Skeletal muscle tissue (tissue), 3 donors: ENCODE measurements at regions not wholly inside any gene's neighbourhood (a gene's known extent, or its start where the extent isn't known, plus 50 kb on each side); places are given as distances from the start of the nearest gene placed in this dataset.

ENCODE experiments used
- H3K27ac ChIP-seq: one replicate; pipeline ENCODE4 v1.7.0; 2013; ENCODE audit warnings: mild to moderate bottlenecking, low read depth, low read length, inconsistent platforms
- H3K27me3 ChIP-seq, 3 donors: one replicate each; pipeline ENCODE4 v1.7.0; 2013; ENCODE audit warnings: low read length in 3 of 3; ENCODE audit not compliant: control insufficient read depth in 3 of 3, insufficient read depth in 3 of 3
- H3K36me3 ChIP-seq, 3 donors: one replicate each; pipeline ENCODE4 v1.7.0; 2013; ENCODE audit warnings: low read length in 3 of 3; ENCODE audit not compliant: control insufficient read depth in 3 of 3, insufficient read depth in 3 of 3
- H3K4me1 ChIP-seq, 3 donors: one replicate each; pipeline ENCODE4 v1.7.0; 2013; ENCODE audit warnings: low read length in 3 of 3, mild to moderate bottlenecking in 3 of 3; ENCODE audit not compliant: control insufficient read depth in 3 of 3, insufficient read depth in 3 of 3
- H3K4me3 ChIP-seq, 3 donors: one replicate each; pipeline ENCODE4 v1.7.0; 2013; ENCODE audit warnings: low read length in 3 of 3
- H3K9ac ChIP-seq, 3 donors: one replicate each; pipeline ENCODE4 v1.7.0; 2013; ENCODE audit warnings: low read length in 3 of 3, mild to moderate bottlenecking in 3 of 3, moderate library complexity in 2 of 3, low read depth in 1 of 3
- H3K9me3 ChIP-seq, 3 donors: one replicate each; pipeline ENCODE4 v1.7.0; 2013; ENCODE audit warnings: low read length in 3 of 3; ENCODE audit not compliant: control insufficient read depth in 3 of 3
- donor health status: Osteomylitis.

DNA sequence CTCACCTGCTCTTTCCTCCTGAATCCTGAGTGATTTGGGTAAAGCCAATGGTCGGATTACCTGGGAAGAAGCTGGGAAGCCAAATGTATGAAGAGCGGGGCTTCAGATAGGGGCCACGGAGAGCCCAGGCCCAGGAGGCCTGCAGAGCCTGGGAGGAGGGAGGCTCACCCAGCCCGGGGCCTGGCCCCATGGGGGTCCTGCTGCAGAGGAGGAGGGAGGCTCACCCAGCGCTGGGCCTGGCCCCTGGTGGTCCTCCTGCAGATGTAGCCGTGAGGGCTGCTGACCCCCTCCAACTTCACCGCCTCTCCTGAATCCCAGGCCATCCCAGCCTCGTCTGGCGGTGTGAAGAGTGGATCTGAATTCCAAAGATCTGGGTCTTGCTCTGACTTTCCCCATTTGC, 368.4 kb downstream of the THBS2 start:
- Histone ChIP-seq H3K36me3 (no peaks in the 10 kb centered on the region), H3K9ac (no peak overlapping the region), H3K27me3 (peaks cover 0 to 10% (median 3%) of the 10 kb centered on the region in 3 donors), H3K4me3 (no peak overlapping the region), H3K4me1 (peaks cover 0 to 4% (median 0%) of the 10 kb centered on the region in 3 donors), H3K9me3 (no peaks in the 10 kb centered on the region), H3K27ac (no peak overlapping the region)

DNA sequence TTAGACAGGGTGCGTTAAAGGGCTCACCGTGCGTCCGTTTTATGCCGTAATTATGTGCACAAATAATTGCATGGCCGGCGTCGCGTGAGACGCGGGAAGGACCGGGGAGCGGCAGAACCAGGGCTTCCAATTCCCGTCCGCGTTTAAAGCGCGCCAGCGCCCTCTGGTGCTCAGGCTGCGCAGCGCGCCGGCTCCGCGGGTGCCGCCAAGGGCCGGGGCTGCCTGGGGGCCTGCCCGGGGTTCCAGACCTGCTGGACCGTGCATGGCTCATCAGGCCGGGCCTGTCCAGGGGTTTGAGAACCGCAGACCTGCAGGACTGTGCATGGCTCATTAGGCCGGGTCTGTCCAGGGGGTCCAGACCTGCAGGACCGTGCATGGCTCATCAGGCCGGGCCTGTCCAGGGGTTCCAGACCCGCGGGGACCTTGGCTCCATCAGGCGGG, 369.0 kb downstream of the THBS2 start:
- peaks cover 0 to 2% (median 0%) of the 10 kb centered on the region in 3 donors for H3K4me1 ChIP-seq
- H3K9ac ChIP-seq, result no peak overlapping the region
- H3K36me3 ChIP-seq, result no peaks in the 10 kb centered on the region
- H3K27me3 ChIP-seq, result peaks cover 0 to 10% (median 5%) of the 10 kb centered on the region in 3 donors
- no peak overlapping the region for H3K27ac ChIP-seq
- no peaks in the 10 kb centered on the region for H3K9me3 ChIP-seq
- H3K4me3 ChIP-seq, result peak overlapping the region; percentile 8 to 56 (median 48)

DNA sequence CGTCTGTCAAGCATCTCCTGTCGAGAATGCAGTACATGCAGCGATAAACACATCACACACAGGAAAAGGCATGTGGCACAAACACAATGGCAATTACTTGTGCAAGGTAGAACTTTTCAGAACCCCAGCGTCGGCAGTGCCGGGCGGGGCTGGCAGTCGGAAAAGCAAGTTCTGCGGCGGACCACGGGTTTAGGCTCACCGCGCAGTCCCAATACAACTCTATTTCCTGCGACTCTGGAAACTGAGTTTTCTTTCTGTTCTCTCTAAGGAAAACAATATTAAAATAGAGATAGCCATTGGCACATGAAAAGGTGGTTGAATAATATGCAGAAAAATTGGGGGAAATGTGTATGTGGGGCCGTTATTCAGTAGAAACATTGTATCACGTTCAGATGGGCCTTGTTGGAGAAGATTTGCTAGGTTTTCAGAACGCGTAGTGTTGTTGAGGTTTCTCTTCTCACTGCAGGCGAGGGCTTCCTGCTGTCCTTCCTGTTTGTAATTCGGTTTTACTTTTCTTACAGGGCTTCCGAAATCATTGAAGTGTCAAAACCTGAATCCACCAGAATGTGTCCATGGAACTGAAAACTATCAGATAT, 369.5 kb downstream of the THBS2 start:
- H3K27ac ChIP-seq, result no peak overlapping the region
- peak overlapping the region; percentile 8 to 56 (median 48) for H3K4me3 ChIP-seq
- H3K9me3 ChIP-seq, result no peaks in the 10 kb centered on the region
- peaks cover 0 to 2% (median 0%) of the 10 kb centered on the region in 3 donors for H3K4me1 ChIP-seq
- peaks cover 0 to 10% (median 5%) of the 10 kb centered on the region in 3 donors for H3K27me3 ChIP-seq
- no peaks in the 10 kb centered on the region for H3K36me3 ChIP-seq
- no peak overlapping the region for H3K9ac ChIP-seq

DNA sequence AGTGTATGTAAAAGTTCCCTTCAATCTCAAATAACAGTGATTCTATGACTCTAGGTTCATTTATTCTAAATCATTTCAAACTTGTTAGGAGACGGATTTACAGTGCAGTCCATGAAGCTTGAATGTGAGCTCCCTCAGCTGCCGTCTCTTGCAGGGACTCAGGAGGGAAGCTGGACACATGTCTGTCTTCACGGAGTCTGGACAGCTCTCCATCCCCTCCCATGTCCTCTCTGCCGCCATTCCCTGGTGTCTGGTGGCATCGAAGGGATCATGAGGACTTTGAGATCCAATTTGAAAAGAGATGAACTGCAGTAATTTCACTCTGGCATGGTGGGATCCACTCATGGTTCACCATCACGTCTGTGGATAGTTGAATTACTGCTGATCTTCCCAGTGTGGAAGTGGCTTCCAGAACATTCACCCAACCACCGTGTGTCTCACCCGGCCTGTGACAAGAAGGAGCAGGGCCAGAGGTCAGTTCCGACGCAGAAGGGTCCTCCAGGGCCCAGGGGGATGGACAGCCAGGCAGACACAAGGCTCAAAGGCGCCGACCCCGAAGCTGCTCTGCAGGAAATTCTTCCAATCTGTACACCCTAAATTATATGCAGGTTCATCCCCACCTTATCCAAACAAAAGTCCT, 370.1 kb downstream of the THBS2 start:
- Histone ChIP-seq H3K4me1 (peaks cover 0 to 2% (median 0%) of the 10 kb centered on the region in 3 donors), H3K9me3 (no peaks in the 10 kb centered on the region), H3K27me3 (peaks cover 0 to 10% (median 8%) of the 10 kb centered on the region in 3 donors), H3K36me3 (no peaks in the 10 kb centered on the region), H3K27ac (no peak overlapping the region), H3K4me3 (no peak overlapping the region), H3K9ac (no peak overlapping the region)

DNA sequence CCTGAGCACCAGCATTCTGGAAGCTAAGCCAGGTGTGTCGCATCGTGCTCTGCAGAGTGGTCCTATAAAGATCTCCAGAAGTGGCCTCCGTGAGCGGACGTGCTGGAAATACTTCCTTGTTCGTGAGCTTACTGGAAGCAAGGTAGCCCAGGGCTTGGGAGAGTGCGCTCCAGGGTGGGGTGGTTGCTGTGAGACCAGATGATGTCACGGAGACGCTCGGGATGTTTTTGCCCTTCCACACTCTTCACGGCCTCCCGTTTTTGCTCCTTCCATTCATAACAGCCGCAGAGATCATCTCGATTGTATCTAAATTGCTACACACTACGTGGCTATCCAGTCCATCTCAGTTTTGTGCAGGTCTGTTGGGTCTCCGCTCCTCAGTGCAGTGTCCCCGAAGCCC, 373.4 kb downstream of the THBS2 start:
- no peaks in the 10 kb centered on the region for H3K9me3 ChIP-seq

DNA sequence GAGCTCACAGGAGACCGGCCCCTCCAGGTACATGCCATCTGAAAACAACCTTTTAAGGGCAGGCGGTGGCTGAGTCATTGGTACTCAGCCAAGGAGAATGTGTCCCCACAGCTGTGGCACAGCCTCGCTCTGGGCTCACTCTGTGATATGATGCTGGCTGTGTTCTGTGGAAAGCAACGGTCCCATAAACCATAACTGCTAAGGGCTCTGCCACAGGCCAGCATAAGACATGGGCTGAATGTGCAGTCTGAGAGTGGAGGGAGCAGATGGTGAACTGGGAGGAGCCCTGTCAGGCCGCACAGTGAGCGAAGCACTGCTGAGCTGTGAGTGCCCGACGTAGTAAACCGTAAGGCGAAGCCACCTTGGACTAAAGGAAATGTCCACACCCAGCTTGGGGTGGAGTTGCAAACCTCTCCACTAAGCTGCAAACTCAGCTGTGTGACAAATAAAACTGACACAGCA, 375.8 kb downstream of the THBS2 start:
- no peak overlapping the region for H3K27ac ChIP-seq

More for the DNA sequence above, 373.4 kb downstream of the THBS2 start:
- Histone ChIP-seq H3K4me3 (no peak overlapping the region), H3K27ac (no peak overlapping the region), H3K27me3 (peaks cover 4 to 32% (median 7%) of the 10 kb centered on the region in 3 donors), H3K36me3 (no peaks in the 10 kb centered on the region), H3K4me1 (peaks cover 2 to 6% (median 2%) of the 10 kb centered on the region in 3 donors), H3K9ac (no peak overlapping the region)

DNA sequence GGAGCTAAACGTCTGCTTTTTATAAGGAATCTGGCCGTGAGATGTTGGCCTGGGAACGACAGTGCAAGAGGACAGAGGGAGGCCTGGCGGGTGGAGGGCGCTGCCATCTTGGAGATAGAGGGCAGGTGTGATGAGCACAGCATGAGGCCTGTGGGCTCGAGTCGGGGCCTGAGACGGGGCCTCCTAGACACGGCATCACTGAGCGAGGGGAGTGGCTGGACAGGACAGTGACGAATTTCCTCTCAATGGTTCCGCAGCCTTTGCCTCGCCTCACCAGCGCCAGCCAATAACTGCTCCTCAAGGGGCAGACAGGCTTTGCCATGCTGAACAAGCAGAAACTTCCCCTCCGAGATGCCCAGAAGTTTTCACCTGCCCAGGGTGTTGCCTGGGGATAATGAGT, 376.7 kb downstream of the THBS2 start:
- Histone ChIP-seq H3K9ac (no peak overlapping the region), H3K27me3 (peaks cover 7 to 37% (median 17%) of the 10 kb centered on the region in 3 donors), H3K4me3 (no peak overlapping the region), H3K4me1 (peaks cover 0 to 6% (median 2%) of the 10 kb centered on the region in 3 donors), H3K27ac (no peak overlapping the region), H3K36me3 (no peaks in the 10 kb centered on the region), H3K9me3 (peaks cover 0 to 2% (median 0%) of the 10 kb centered on the region in 3 donors)

More for the DNA sequence above, 375.8 kb downstream of the THBS2 start:
- no peak overlapping the region for H3K4me3 ChIP-seq
- H3K9ac ChIP-seq, result no peak overlapping the region
- H3K36me3 ChIP-seq, result no peaks in the 10 kb centered on the region
- H3K4me1 ChIP-seq, result peaks cover 0 to 6% (median 2%) of the 10 kb centered on the region in 3 donors
- H3K27me3 ChIP-seq, result peaks cover 7 to 40% (median 17%) of the 10 kb centered on the region in 3 donors
- peaks cover 0 to 2% (median 0%) of the 10 kb centered on the region in 3 donors for H3K9me3 ChIP-seq

DNA sequence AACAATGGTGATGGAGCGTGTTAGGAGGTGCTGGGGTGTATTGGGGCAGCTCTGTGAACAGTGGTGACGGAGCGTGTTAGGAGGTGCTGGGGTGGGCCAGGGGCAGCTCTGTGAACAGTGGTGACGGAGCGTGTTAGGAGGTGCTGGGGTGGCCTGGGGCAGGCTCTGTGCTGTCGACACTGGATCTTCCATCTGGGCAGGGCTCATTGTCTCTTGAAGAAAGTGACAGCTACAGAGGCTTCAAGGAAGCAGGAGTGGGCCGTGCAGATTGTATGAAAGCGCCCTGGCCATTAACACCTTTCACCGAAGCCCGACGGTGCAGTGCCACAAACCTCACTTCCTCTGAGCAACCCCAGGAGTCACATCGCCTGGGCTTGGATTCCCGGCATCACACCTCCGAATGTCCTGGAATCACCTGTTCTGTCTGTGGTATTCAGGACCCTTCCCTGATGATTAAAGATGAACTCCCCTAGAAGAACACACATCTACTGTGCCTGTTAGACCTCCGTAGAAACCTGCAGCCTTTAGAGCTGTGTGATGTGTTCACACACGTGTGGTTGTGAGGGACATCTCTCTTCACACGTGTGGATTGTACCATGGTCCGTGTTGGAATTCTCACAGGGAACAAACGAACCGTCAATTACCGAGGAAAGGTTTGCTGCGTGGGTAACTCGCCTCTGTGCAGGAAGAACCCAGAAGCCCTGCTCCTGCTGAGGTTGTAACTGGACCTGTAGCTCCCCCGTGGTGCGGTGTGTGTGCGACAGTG, 377.7 kb downstream of the THBS2 start:
- H3K4me1 ChIP-seq, result peaks cover 0 to 6% (median 2%) of the 10 kb centered on the region in 3 donors
- no peak overlapping the region for H3K9ac ChIP-seq
- no peaks in the 10 kb centered on the region for H3K36me3 ChIP-seq
- peaks cover 9 to 44% (median 25%) of the 10 kb centered on the region in 3 donors for H3K27me3 ChIP-seq
- no peak overlapping the region for H3K27ac ChIP-seq
- peaks cover 0 to 2% (median 0%) of the 10 kb centered on the region in 3 donors for H3K9me3 ChIP-seq
- no peak overlapping the region for H3K4me3 ChIP-seq

DNA sequence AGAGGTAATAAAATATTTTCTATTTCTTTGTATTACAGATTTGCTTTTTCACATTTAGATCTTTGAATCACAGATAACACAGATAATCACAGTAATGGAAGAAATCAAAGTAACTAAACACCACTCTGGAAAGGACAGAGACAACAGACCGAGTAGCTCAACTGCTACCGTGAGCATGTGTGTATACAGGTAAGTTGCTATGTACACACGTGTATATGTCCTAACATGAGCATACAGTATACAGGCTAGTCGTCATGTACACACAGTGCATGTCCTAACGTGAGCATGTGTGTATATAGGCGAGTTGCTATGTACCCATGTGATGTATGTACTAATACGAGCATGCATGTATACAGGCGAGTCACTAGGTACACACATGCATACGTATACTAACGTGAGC, 379.0 kb downstream of the THBS2 start:
- H3K27ac ChIP-seq, result no peak overlapping the region
- peaks cover 9 to 48% (median 27%) of the 10 kb centered on the region in 3 donors for H3K27me3 ChIP-seq
- H3K4me1 ChIP-seq, result peaks cover 0 to 6% (median 2%) of the 10 kb centered on the region in 3 donors
- no peaks in the 10 kb centered on the region for H3K36me3 ChIP-seq
- peaks cover 0 to 2% (median 0%) of the 10 kb centered on the region in 3 donors for H3K9me3 ChIP-seq
- H3K4me3 ChIP-seq, result no peak overlapping the region
- no peak overlapping the region for H3K9ac ChIP-seq
